ENCODE measurements at regions not wholly inside any gene's neighbourhood (a gene's known extent, or its start where the extent isn't known, plus 50 kb on each side); places are given as distances from the start of the nearest gene placed in this dataset.

DNA sequence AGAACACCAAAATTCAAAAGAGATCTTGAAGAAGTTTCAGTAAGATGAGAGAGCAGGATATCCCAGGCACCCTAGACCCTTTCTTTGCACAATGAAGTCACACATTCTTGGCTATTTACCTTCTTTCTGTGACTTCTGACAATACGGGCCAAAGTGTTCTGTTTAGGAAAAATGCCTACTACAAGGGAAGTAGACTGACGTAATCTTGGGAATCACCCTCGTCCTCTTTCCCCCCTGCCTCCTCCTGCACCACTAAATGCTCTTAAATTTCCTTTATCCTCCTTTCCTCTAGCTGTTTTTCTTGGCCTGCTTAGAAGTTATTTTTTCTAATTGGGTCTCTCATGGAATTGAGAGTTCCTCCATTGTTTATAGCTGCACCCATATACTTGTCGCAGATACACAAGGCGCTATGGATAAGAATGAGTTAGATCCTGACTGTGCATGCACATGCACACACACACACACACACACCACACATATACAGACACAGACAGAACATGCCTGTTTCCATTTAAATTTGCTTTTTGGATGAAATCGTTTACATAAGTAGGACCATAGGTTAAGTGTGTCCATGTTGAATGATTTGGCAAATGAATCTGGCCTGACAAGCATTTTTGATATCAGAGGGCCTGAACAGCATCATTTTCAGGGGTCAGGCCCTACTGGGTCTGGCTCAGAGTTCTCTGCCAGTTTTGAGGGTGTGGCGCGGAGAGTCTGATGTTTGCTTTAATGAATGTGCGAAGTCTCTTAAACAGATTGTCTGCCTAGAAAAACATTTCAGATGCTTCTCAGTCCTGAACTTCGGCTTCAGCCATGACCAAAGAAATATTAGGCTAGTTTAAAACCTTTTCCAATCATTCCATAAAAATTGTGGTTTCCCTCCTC, 131.9 kb upstream of the NT5C1B start:
- in situ Hi-C loops (cut with MboI; ENCODE audit: low pct_unique_long_range_greater_than_20kb, low sequenced_read_pairs, unreplicated experiment) = no loop called here
- TF ChIP-seq, protein P1, sequence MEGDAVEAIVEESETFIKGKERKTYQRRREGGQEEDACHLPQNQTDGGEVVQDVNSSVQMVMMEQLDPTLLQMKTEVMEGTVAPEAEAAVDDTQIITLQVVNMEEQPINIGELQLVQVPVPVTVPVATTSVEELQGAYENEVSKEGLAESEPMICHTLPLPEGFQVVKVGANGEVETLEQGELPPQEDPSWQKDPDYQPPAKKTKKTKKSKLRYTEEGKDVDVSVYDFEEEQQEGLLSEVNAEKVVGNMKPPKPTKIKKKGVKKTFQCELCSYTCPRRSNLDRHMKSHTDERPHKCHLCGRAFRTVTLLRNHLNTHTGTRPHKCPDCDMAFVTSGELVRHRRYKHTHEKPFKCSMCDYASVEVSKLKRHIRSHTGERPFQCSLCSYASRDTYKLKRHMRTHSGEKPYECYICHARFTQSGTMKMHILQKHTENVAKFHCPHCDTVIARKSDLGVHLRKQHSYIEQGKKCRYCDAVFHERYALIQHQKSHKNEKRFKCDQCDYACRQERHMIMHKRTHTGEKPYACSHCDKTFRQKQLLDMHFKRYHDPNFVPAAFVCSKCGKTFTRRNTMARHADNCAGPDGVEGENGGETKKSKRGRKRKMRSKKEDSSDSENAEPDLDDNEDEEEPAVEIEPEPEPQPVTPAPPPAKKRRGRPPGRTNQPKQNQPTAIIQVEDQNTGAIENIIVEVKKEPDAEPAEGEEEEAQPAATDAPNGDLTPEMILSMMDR (IDR thresholded peaks at IDR 0.05; ENCODE audit: extremely low read depth, insufficient read depth, missing control alignments) = no peak
- no peak for DNase-seq (ENCODE audit: low spot score)

DNA sequence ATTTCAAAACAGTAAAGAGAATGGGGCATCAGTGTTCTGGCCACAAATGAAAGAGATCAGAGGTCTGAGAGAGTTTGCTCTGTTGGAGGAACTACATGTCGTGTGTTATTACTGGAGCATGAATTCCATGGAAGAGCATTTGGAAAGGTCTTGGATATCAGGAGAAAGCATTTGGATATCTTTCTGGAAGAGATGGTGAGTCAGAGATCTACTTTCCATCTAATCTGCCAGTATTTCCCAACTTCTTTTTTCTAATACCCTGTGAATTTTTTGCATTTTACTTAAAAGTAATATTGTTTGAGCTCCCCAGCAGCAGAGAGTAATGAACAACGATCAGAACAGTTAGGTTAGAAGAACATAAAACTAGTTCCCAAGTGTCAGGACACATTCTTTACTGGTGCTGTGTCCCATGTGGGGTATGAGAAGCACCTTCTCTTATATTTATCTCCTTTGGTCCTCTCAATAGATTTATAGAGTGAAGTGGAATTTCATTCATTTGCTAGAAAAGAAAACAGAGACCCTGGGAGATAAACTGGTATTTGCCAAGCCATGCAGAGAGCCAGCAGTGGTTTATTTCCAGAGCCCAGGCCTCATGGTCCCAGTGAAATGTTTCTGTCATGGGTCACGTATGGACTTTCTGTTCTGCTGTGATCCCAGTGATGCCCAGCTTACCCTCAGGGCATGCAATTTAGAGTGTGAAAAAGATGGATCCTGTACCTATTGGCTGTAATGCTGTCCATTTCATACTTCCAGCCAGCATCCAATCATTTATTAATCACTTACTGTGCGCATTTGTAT, 130.8 kb upstream of the NT5C1B start:
- DNase-seq (ENCODE audit: low spot score) = no peak
- TF ChIP-seq, protein P1 (IDR thresholded peaks at IDR 0.05; ENCODE audit: extremely low read depth, insufficient read depth, missing control alignments) = no peak
- in situ Hi-C loops (cut with MboI; ENCODE audit: low pct_unique_long_range_greater_than_20kb, low sequenced_read_pairs, unreplicated experiment) = no loop called here

DNA sequence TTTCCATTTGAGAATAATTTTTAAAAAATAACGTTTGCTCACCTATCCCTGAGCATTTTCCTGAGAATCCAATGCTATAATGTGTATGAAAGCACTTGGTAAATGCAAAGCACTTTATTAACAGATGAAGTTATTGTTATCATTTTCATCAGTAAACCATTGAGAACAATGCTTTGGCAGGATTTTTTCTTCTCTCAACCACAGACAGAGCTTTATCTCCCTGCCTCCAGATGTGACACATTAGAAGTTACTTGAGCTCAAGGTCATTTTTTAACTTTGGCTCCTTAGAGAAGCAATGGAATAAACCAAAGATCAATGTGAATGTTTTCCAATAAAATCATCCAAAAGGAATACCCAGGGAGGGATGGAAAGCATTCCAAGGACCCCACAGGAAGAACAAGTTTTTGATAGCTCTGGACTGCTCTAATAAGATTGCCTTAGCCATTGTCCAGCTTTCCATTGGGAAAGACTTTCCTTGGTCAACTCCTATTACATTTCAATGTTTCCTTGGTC, 118.9 kb upstream of the NT5C1B start:
- TF ChIP-seq, protein P1 (IDR thresholded peaks at IDR 0.05; ENCODE audit: extremely low read depth, insufficient read depth, missing control alignments) = no peak
- in situ Hi-C loops (cut with MboI; ENCODE audit: low pct_unique_long_range_greater_than_20kb, low sequenced_read_pairs, unreplicated experiment) = no loop called here
- no peak for DNase-seq (ENCODE audit: low spot score)

DNA sequence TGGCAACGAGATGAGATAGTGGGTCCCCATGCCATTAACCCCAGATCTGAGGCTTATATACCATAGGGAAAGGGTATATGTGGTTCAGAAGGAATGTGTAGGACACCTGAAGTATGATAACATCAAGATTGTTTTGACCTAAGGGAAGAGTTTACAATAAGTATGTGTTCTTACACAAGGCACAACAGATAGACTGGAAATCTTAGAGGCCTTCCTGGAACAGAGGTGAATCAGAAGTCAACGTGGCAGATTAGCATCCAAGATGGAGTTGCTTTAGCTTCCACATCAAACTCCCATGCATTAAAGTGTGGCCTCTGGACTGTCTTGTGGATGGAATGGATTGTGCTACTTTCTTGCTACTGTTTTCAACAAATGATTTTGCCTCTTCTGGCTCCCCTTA, 116.6 kb upstream of the NT5C1B start:
- TF ChIP-seq, protein P1 (IDR thresholded peaks at IDR 0.05; ENCODE audit: extremely low read depth, insufficient read depth, missing control alignments) = no peak
- in situ Hi-C loops (cut with MboI; ENCODE audit: low pct_unique_long_range_greater_than_20kb, low sequenced_read_pairs, unreplicated experiment) = no loop called here
- no peak for DNase-seq (ENCODE audit: low spot score)

DNA sequence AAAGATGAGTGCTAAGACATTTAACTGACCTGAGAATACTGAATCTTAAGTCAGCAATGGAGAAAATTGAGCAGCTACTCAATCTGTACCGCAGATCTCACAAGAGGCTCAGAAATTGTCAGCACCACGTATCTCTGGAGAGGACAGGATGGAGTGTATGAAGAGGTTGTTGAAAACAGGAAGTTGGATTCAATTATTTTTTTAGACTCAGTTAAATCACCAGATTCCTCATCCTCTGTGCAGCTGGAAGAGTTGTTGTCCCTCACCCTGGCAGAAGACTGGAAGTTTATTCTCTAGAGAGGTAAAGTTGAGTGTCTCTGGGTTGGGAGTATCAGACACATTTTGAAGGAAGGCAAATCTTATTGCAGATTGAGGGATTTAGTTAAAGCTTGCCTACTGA, 114.9 kb upstream of the NT5C1B start:
- TF ChIP-seq, protein P1 (IDR thresholded peaks at IDR 0.05; ENCODE audit: extremely low read depth, insufficient read depth, missing control alignments) = no peak
- in situ Hi-C loops (cut with MboI; ENCODE audit: low pct_unique_long_range_greater_than_20kb, low sequenced_read_pairs, unreplicated experiment) = no loop called here
- no peak for DNase-seq (ENCODE audit: low spot score)

DNA sequence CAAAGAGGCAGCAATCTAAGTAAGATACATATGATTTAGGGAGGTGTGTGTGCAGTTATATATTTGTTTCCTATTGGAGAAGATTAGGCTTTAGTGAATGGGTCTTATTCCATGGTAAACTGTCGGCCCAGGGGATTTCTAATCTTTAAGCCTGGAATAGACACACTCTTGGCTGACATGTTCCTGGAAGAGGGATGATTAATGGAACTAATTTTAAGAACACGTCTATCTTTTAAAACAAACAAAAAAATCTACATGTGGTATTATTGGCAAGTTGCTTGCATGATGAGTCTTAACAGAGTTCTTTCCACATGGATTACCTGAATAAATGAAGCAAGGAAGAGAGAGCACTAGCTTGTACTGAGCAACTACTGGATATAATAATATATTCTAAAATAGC, 114.2 kb upstream of the NT5C1B start:
- DNase-seq (ENCODE audit: low spot score) = no peak
- TF ChIP-seq, protein P1 (IDR thresholded peaks at IDR 0.05; ENCODE audit: extremely low read depth, insufficient read depth, missing control alignments) = no peak
- in situ Hi-C loops (cut with MboI; ENCODE audit: low pct_unique_long_range_greater_than_20kb, low sequenced_read_pairs, unreplicated experiment) = no loop called here
